Urinary bladder (tissue), 3 donors: ENCODE measurements at regions not wholly inside any gene's neighbourhood (a gene's known extent, or its start where the extent isn't known, plus 50 kb on each side); places are given as distances from the start of the nearest gene placed in this dataset.

Source experiments
- DNase-seq: peaks from one replicate; pipeline ENCODE4 v3.0.0-alpha.2; 2015; ENCODE audit errors: extremely low spot score
- H3K27ac ChIP-seq: one replicate; pipeline ENCODE4 v1.5.1; 2013; ENCODE audit warnings: low read depth, mild to moderate bottlenecking, moderate library complexity
- H3K36me3 ChIP-seq: one replicate; pipeline ENCODE4 v1.6.1; 2013; ENCODE audit warnings: mild to moderate bottlenecking, moderate library complexity; ENCODE audit not compliant: insufficient read depth
- H3K4me1 ChIP-seq: one replicate; pipeline ENCODE4 v1.6.1; 2013; ENCODE audit warnings: mild to moderate bottlenecking, moderate library complexity; ENCODE audit not compliant: insufficient read depth
- H3K4me3 ChIP-seq: one replicate; pipeline ENCODE4 v1.5.1; 2013; ENCODE audit warnings: low read depth, low read length
- WGBS: extraction: QIAGEN DNeasy Blood & Tissue Kit; methylation state at CpG from one replicate; pipeline ENCODE4 v1.1.7; 2013; 5-methylcytosine and 5-hydroxymethylcytosine counted together
- donor health status: healthy with polysubstance abuse.
- donor health status: healthy.

DNA sequence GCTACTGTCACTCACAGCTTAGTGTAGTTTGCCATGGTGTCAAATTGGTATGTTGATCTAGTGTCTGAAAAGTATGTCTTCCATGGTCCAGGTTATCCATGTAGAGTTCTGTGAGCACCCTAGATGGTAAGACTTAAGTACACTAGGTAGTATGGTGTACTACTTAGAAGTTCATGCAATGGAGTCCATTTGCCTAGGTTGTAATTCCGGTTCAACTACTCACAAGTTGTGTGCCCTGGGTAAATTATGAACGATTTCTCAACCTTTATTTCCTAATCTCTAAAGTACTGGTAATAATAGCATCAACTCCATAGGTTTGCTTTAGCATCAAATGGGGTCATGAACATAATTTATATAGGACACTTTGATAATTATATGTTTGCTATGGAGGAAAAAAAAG lies 666.2 kb upstream of the CELF2 start:
- WGBS = 89% methylated on average over 2 of the region's 2 CpGs
- no peak overlapping the region for H3K4me3 ChIP-seq
- no peak overlapping the region for H3K27ac ChIP-seq

DNA sequence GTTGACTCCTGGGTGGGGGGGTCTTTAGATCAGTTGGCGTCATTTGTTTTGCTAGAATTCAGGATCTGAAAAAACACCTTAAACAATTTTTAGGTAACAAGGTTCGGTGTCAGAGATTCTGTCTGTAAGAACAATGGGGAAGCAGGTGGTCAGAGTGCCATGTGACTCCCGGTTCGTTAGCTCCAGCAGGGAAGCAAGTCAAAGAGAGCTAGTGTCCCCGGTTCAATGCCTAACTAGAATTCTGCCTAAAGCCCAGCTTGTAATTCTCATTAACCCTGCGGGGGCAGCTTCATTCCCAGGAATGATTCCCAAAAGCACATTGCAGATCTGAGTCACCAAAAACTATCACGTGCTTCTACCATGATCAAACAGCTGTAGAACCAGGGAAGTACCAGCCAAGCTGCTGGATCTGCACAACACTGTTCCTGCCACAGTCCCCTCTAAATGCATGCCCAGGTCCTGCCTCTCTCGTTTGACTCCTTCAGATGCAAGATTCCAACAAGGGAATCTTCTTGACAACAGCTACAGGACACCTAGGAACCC lies 664.3 kb upstream of the CELF2 start:
- no peak overlapping the region for H3K27ac ChIP-seq
- no peaks in the 10 kb centered on the region for H3K36me3 ChIP-seq
- no peak for DNase-seq
- H3K4me1 ChIP-seq = no peaks in the 10 kb centered on the region
- no peak overlapping the region for H3K4me3 ChIP-seq
- 81% methylated on average over 8 of the region's 8 CpGs for WGBS

More for the DNA sequence above, 666.2 kb upstream of the CELF2 start:
- Histone ChIP-seq H3K4me1 (no peaks in the 10 kb centered on the region), H3K36me3 (no peaks in the 10 kb centered on the region)
- no peak for DNase-seq

DNA sequence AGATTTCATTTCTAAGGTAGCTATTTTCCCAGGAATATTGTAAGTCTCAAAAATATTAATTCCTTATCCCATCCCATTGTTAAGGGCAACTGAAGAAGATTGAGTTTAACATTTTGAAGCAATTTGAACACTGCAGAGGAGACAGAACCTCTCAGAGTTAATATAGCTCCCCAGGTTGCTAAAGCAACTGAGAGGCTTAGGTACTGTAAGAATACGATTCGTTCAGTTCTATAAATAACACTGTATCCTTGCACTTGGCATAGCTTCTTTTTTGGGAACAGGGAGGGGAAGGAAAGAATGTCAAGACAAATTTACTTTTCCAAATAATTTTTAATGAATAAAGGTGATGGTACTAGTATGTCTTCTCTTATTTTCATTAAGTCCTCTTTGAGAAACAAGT lies 658.4 kb upstream of the CELF2 start:
- WGBS = 45% methylated on average over 2 of the region's 2 CpGs
- DNase-seq = no peak
- Histone ChIP-seq H3K36me3 (no peaks in the 10 kb centered on the region), H3K4me1 (no peaks in the 10 kb centered on the region), H3K27ac (no peak overlapping the region), H3K4me3 (no peak overlapping the region)

DNA sequence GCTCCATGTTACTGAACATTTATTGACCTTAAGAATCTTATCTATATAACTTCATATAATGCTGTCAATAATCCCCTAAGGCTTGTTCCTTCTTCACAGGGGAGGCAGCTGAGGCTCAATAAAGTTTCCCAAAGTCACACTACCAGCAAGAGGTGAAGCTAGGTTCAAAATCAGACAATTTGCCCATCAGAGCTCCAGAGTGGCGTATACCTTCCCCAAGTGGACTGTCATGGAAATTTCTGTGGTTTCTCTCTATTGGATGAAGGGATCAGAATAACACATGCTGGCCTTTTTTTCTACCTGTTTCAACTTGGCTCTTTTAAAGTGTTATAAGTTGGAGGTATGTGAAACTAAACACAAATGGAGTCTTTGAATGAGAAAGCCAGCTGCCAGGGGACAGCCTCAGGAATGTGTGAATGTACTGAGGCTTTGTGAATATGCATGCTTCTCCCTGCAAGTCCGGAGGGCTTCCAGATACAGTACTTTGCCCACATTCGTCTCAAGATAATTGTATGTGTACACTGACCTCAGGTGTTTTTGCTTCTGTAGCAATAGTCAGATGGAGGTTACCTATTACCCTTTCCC lies 656.3 kb upstream of the CELF2 start:
- no peaks in the 10 kb centered on the region for H3K4me1 ChIP-seq
- H3K36me3 ChIP-seq = no peaks in the 10 kb centered on the region
- no peak overlapping the region for H3K4me3 ChIP-seq
- 85% methylated on average over 3 of the region's 3 CpGs for WGBS
- no peak overlapping the region for H3K27ac ChIP-seq
- no peak for DNase-seq

DNA sequence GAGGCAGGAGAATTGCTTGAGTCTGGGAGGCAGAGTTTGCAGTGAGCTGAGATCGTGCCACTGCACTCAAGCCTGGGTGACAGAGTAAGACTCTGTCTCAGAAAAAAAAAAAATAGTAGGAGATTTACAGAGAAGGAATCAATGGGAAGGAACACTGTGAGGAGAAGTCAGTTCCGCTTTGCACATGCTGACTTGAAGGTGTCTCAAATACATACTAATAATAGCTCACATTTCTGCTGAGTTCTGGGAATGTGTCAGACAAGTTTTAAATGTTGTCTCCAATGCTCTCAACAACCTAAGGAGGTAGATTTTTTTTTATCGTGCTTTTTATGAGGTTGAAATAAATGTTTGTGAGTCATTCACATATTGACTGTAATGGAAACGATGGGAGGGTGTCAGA lies 654.9 kb upstream of the CELF2 start:
- 83% methylated on average over 4 of the region's 4 CpGs for WGBS
- Histone ChIP-seq H3K4me3 (no peak overlapping the region), H3K36me3 (no peaks in the 10 kb centered on the region), H3K4me1 (no peaks in the 10 kb centered on the region), H3K27ac (no peak overlapping the region)
- DNase-seq = no peak

DNA sequence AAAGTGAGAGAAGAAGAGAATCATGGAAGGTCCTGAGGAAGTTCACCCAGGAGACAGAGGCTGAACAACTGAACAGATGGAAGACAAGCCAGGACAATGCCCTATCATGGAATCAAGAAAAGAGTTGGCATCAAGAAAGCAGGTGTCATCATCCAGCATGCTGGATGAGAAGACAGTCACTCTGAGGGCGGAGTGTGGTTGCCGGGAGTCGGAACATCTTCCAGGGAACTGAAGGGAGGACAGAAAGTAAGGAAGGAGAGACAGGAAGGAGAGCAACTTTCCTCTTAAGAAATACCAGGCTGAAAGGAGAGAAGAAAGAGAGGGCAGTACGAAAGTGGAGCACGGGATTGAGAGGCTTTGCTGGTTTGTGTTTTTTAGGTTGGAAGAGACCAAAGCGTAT lies 654.5 kb upstream of the CELF2 start:
- 98% methylated on average over 6 of the region's 6 CpGs for WGBS
- H3K4me3 ChIP-seq = no peak overlapping the region
- no peaks in the 10 kb centered on the region for H3K36me3 ChIP-seq
- no peak for DNase-seq
- H3K27ac ChIP-seq = no peak overlapping the region
- no peaks in the 10 kb centered on the region for H3K4me1 ChIP-seq

DNA sequence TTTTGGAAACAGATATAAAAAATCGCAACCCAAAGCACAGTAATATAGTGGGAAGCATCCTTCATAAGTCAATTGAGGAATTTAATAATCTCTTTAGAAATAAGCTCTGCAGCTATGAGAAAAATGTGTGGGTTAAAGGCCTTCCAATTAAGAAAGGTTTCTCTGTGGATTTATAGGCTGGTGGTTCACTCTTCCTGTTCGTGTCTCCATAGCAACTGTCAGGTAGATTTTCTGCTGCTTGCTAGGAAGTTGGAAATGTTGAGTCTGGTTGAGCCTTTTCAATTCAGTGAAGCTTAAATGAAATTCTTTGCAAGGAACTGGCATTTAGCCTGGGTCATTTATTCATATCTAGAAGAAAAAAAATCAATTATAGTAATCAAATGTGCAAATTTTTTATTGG lies 652.8 kb upstream of the CELF2 start:
- Histone ChIP-seq H3K4me1 (no peaks in the 10 kb centered on the region), H3K36me3 (no peaks in the 10 kb centered on the region), H3K4me3 (no peak overlapping the region), H3K27ac (no peak overlapping the region)
- no peak for DNase-seq
- 64% methylated on average over 2 of the region's 2 CpGs for WGBS

DNA sequence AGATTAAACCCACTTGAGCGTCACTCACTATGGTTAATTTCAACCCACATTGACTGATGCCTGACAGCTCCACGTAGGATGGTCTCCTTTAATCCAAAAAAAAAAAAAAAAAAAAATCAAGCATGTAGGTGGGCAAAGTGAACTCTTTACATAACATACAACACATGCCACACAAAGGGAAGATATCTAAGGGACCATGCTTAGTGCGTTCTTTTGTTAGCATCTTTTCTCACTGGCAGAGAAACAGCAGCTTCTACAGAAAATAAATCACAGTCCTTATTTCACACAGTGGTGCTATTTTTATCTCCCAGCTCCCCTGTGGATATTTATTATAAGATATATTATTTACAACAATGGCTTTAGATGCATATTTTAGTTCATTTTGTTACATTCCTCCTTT lies 652.0 kb upstream of the CELF2 start:
- no peak overlapping the region for H3K4me3 ChIP-seq
- no peak for DNase-seq
- no peaks in the 10 kb centered on the region for H3K4me1 ChIP-seq
- no peak overlapping the region for H3K27ac ChIP-seq
- WGBS = 64% methylated on average over 3 of the region's 3 CpGs
- H3K36me3 ChIP-seq = no peaks in the 10 kb centered on the region

DNA sequence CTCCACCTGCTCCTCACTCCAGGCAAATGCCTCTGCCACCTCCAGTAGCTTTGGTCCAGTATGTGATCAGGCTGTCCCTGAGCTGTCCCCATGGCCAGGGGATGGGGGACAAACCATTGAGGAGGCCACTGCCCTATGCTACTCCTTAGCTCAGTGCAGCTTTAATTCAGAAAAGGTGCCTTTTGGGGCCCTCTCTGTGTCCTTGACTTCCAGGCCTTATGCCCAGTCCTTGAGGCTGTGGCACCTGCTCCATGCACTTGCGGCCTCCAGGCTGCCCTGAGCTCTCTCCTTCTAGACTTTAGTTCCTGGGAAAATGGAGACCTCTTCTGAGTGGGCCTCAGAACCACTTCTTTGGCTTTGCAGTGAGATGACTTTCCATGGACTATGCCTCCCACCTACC lies 650.8 kb upstream of the CELF2 start:
- Histone ChIP-seq H3K4me3 (no peak overlapping the region), H3K27ac (no peak overlapping the region), H3K36me3 (no peaks in the 10 kb centered on the region), H3K4me1 (no peaks in the 10 kb centered on the region)
- 91% methylated on average over 1 of the region's 1 CpG for WGBS
- DNase-seq = no peak

DNA sequence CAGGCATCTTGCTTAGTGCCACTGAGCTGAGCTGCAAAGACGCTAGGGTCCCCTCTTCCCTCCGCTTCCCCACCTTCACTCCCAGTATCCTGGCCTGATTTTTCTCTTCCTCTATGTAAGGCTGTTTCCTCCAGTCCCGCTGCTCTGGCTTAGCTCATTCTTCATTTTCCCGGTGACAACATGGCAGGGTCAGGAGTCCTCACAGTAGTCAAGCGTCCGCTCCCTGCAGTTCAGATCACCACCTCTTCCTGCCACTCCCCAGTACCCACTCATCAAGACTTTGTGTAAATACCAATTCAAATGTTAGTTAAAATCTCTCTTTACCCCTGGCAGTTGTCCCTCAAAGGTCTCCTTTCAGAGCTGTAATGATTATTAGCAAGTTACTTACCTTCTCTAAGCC lies 650.4 kb upstream of the CELF2 start:
- H3K4me3 ChIP-seq = no peak overlapping the region
- no peaks in the 10 kb centered on the region for H3K4me1 ChIP-seq
- no peak overlapping the region for H3K27ac ChIP-seq
- H3K36me3 ChIP-seq = no peaks in the 10 kb centered on the region
- DNase-seq = no peak
- 90% methylated on average over 6 of the region's 6 CpGs for WGBS

DNA sequence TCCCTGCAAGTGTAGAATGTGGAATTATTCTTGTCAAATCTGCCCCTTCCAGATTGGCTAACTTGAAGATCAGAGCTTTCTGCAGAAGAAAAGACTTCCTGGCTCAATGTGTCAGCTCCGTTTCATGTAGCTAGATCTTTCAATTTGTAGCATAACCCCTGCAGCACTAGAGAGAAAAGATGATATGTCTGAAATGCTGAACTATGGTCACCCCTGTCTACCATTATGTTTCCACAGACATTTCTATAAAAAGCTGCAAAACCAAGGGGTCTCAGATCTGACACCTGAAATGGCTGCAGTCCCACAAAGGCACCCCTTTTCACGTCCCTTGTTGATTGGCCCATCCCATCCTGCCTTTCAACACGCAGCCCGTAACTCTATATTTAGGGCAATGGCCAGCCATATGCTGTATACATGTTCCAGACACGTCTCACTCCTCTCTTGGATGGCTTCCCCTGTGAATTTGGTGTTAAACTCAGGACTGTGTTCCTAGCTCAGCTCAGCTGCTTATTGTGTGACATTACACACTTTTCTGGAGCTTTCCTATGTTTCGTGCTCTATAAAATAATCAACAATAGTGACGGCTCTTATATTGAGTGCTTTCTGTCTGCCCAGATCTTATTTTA lies 648.6 kb upstream of the CELF2 start:
- DNase-seq = no peak
- 87% methylated on average over 7 of the region's 7 CpGs for WGBS

DNA sequence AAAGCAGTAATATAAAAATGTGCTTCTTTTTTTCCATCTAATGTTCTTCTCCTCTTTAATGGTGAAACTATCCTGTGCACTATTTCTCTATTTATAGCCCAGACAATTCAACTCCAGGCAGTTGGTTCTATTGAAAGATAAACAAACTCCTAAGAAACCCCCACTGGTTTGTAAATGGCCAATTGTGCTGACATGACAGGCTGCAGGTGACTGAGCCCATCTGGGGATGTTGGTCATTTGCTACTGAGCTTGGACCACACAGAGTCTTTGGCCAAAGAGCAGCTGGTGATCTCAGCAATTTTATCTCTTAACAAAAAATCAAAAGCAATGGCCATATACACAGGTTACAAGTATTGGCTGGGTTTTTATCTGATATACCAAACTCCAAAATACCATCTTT lies 631.8 kb upstream of the CELF2 start:
- no peaks in the 10 kb centered on the region for H3K4me1 ChIP-seq
- no peaks in the 10 kb centered on the region for H3K36me3 ChIP-seq
- no peak overlapping the region for H3K4me3 ChIP-seq
- no peak for DNase-seq
- no peak overlapping the region for H3K27ac ChIP-seq

More for the DNA sequence above, 648.6 kb upstream of the CELF2 start:
- H3K36me3 ChIP-seq = no peaks in the 10 kb centered on the region
- no peak overlapping the region for H3K4me3 ChIP-seq
- H3K4me1 ChIP-seq = no peaks in the 10 kb centered on the region
- no peak overlapping the region for H3K27ac ChIP-seq

DNA sequence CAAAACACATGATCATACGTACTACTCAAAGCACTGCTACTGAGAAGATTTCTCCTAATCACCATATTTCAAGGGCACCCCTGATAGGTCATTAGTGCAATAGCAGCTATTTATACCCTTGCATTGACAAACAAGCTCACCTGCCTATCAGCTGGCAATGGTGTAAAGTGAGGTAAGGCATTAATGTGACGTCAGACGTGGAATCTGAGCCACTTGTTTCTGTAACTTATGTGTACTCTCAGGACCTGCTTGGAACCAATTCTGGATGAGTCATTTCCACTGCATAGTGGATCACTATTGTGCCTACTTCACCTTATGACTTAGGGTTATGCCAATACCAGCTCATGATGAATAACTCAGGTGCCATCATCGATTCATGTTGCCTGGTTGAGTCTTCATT lies 628.5 kb upstream of the CELF2 start:
- H3K36me3 ChIP-seq = no peaks in the 10 kb centered on the region
- WGBS = 95% methylated on average over 4 of the region's 4 CpGs
- H3K4me1 ChIP-seq = no peaks in the 10 kb centered on the region
- H3K4me3 ChIP-seq = no peak overlapping the region
- DNase-seq = no peak
- H3K27ac ChIP-seq = no peak overlapping the region

DNA sequence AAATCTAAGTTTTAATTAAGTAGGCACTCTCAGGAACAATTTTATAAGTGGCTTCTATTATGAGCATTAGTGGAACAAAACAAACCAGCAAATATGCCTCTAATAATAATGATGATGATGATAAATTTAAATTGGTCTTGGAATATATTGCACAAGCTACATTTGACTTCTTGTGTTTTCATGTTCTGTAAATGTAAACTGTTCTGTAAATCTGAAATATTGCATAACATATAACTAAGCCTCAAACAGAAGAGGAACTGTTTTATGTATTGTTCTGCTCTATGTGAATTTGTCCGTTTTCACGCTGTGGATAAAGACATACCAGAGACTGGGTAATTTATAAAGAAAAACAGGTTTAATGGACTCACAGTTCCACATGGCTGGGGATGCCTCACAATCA lies 625.2 kb upstream of the CELF2 start:
- Histone ChIP-seq H3K27ac (no peak overlapping the region), H3K4me3 (no peak overlapping the region), H3K4me1 (no peaks in the 10 kb centered on the region), H3K36me3 (no peaks in the 10 kb centered on the region)
- DNase-seq = no peak
- WGBS = 80% methylated on average over 2 of the region's 2 CpGs
